ENCODE measurements at regions not wholly inside any gene's neighbourhood (a gene's known extent, or its start where the extent isn't known, plus 50 kb on each side); places are given as distances from the start of the nearest gene placed in this dataset.

- DNase-seq, result no peak
- intact Hi-C loops (cut with DNase I), result no loop called here
Measured at GRCh38 chr5:93192087-93192486, 388.9 kb downstream of the NR2F1-AS1 start.

- DNase-seq, result no peak
- intact Hi-C loops (cut with DNase I), result no loop called here
Measured at GRCh38 chr5:93191035-93191817, 389.8 kb downstream of the NR2F1-AS1 start.

- peak in 12 of 42 donors; percentile 5 to 61 (median 34) for DNase-seq
- intact Hi-C loops (cut with DNase I), result no loop called here
Measured at GRCh38 chr5:93189707-93190120, 391.3 kb downstream of the NR2F1-AS1 start.

- intact Hi-C loops (cut with DNase I), result no loop called here
Measured at GRCh38 chr5:93188876-93189485, 392.0 kb downstream of the NR2F1-AS1 start.

GRCh38 chr5:93186076-93186682 is 394.8 kb downstream of the NR2F1-AS1 start:
- intact Hi-C loops (cut with DNase I), result no loop called here

More at GRCh38 chr5:93188876-93189485, 392.0 kb downstream of the NR2F1-AS1 start:
- no peak for DNase-seq

GRCh38 chr5:93184041-93184440 is 397.0 kb downstream of the NR2F1-AS1 start:
- no peak for DNase-seq
- intact Hi-C loops (cut with DNase I), result no loop called here

More at GRCh38 chr5:93186076-93186682, 394.8 kb downstream of the NR2F1-AS1 start:
- no peak for DNase-seq

GRCh38 chr5:93179466-93179865 is 401.6 kb downstream of the NR2F1-AS1 start:
- no peak for DNase-seq
- intact Hi-C loops (cut with DNase I), result no loop called here

GRCh38 chr5:93174930-93175329 is 406.1 kb downstream of the NR2F1-AS1 start:
- DNase-seq, result no peak
- intact Hi-C loops (cut with DNase I), result no loop called here

- intact Hi-C loops (cut with DNase I), result no loop called here
- no peak for DNase-seq
Measured at GRCh38 chr5:93165559-93165958, 415.5 kb downstream of the NR2F1-AS1 start.

- intact Hi-C loops (cut with DNase I), result no loop called here
- peak in 1 of 42 donors; percentile 52 for DNase-seq
Measured at GRCh38 chr5:93164690-93165089, 416.3 kb downstream of the NR2F1-AS1 start.

- no peak for DNase-seq
Measured at GRCh38 chr5:93163010-93163663, 417.9 kb downstream of the NR2F1-AS1 start.

GRCh38 chr5:93161661-93162654 is 419.1 kb downstream of the NR2F1-AS1 start:
- DNase-seq, result no peak
- intact Hi-C loops (cut with DNase I), result no loop called here

More at GRCh38 chr5:93163010-93163663, 417.9 kb downstream of the NR2F1-AS1 start:
- intact Hi-C loops (cut with DNase I), result no loop called here

GRCh38 chr5:93158841-93159240 is 422.2 kb downstream of the NR2F1-AS1 start:
- intact Hi-C loops (cut with DNase I), result no loop called here
- DNase-seq, result no peak

GRCh38 chr5:93156566-93156965 is 424.5 kb downstream of the NR2F1-AS1 start:
- intact Hi-C loops (cut with DNase I), result no loop called here
- DNase-seq, result no peak

GRCh38 chr5:93154535-93154934 is 426.5 kb downstream of the NR2F1-AS1 start:
- DNase-seq, result no peak
- intact Hi-C loops (cut with DNase I), result no loop called here

GRCh38 chr5:93153461-93153860 is 427.6 kb downstream of the NR2F1-AS1 start:
- intact Hi-C loops (cut with DNase I), result no loop called here
- no peak for DNase-seq

GRCh38 chr5:93151896-93152295 is 429.1 kb downstream of the NR2F1-AS1 start:
- intact Hi-C loops (cut with DNase I), result no loop called here
- no peak for DNase-seq

GRCh38 chr5:93151121-93151520 is 429.9 kb downstream of the NR2F1-AS1 start:
- DNase-seq, result no peak
- intact Hi-C loops (cut with DNase I), result no loop called here
